ENCODE measurements at regions not wholly inside any gene's neighbourhood (a gene's known extent, or its start where the extent isn't known, plus 50 kb on each side); places are given as distances from the start of the nearest gene placed in this dataset.
A peak's percentile ranks its signal among the peaks of the same experiment; 100 is the strongest.

GRCh38 chr4:165662341-165662740 is 210.7 kb upstream of the TLL1 start:
- no peak for TF ChIP-seq CTCF (IDR thresholded peaks at IDR 0.05; ENCODE audit: insufficient read depth, low read length, poor library complexity, severe bottlenecking)
- H3K4me3 ChIP-seq (ENCODE audit: low read depth, low read length) = no peak overlapping the region
- no peaks in the 10 kb centered on the region for H3K27me3 ChIP-seq (ENCODE audit: control insufficient read depth, insufficient read depth, low read length)
- no peak for DNase-seq (ENCODE audit: low read depth)
- no peaks in the 10 kb centered on the region for H3K36me3 ChIP-seq (ENCODE audit: control insufficient read depth, insufficient read depth, low read length)

GRCh38 chr4:165663411-165663810 is 209.6 kb upstream of the TLL1 start:
- H3K4me3 ChIP-seq (ENCODE audit: low read depth, low read length) = no peak overlapping the region
- DNase-seq (ENCODE audit: low read depth) = no peak
- no peaks in the 10 kb centered on the region for H3K27me3 ChIP-seq (ENCODE audit: control insufficient read depth, insufficient read depth, low read length)
- H3K36me3 ChIP-seq (ENCODE audit: control insufficient read depth, insufficient read depth, low read length) = no peaks in the 10 kb centered on the region
- no peak for TF ChIP-seq CTCF (IDR thresholded peaks at IDR 0.05; ENCODE audit: insufficient read depth, low read length, poor library complexity, severe bottlenecking)

- no peak overlapping the region for H3K4me3 ChIP-seq (ENCODE audit: low read depth, low read length)
- H3K27me3 ChIP-seq (ENCODE audit: control insufficient read depth, insufficient read depth, low read length) = no peaks in the 10 kb centered on the region
- DNase-seq (ENCODE audit: low read depth) = no peak
- no peak for TF ChIP-seq CTCF (IDR thresholded peaks at IDR 0.05; ENCODE audit: insufficient read depth, low read length, poor library complexity, severe bottlenecking)
- H3K36me3 ChIP-seq (ENCODE audit: control insufficient read depth, insufficient read depth, low read length) = no peaks in the 10 kb centered on the region
Observed at GRCh38 chr4:165666836-165667235, 206.2 kb upstream of the TLL1 start.

GRCh38 chr4:165667969-165668368 is 205.1 kb upstream of the TLL1 start:
- no peak for DNase-seq (ENCODE audit: low read depth)
- H3K36me3 ChIP-seq (ENCODE audit: control insufficient read depth, insufficient read depth, low read length) = no peaks in the 10 kb centered on the region
- no peak for TF ChIP-seq CTCF (IDR thresholded peaks at IDR 0.05; ENCODE audit: insufficient read depth, low read length, poor library complexity, severe bottlenecking)
- no peak overlapping the region for H3K4me3 ChIP-seq (ENCODE audit: low read depth, low read length)
- H3K27me3 ChIP-seq (ENCODE audit: control insufficient read depth, insufficient read depth, low read length) = no peaks in the 10 kb centered on the region

GRCh38 chr4:165668694-165669093 is 204.3 kb upstream of the TLL1 start:
- DNase-seq (ENCODE audit: low read depth) = peak; percentile 16
- H3K36me3 ChIP-seq (ENCODE audit: control insufficient read depth, insufficient read depth, low read length) = no peaks in the 10 kb centered on the region
- no peak for TF ChIP-seq CTCF (IDR thresholded peaks at IDR 0.05; ENCODE audit: insufficient read depth, low read length, poor library complexity, severe bottlenecking)
- H3K4me3 ChIP-seq (ENCODE audit: low read depth, low read length) = no peak overlapping the region
- no peaks in the 10 kb centered on the region for H3K27me3 ChIP-seq (ENCODE audit: control insufficient read depth, insufficient read depth, low read length)

- Histone ChIP-seq H3K27me3 (ENCODE audit: control insufficient read depth, insufficient read depth, low read length) (no peaks in the 10 kb centered on the region), H3K36me3 (ENCODE audit: control insufficient read depth, insufficient read depth, low read length) (no peaks in the 10 kb centered on the region), H3K4me3 (ENCODE audit: low read depth, low read length) (no peak overlapping the region)
- TF ChIP-seq CTCF (IDR thresholded peaks at IDR 0.05; ENCODE audit: insufficient read depth, low read length, poor library complexity, severe bottlenecking) = no peak
- no peak for DNase-seq (ENCODE audit: low read depth)
Observed at GRCh38 chr4:165677081-165677480, 196.0 kb upstream of the TLL1 start.
